NCI-H446 (cell line): ENCODE measurements at regions not wholly inside any gene's neighbourhood (a gene's known extent, or its start where the extent isn't known, plus 50 kb on each side); places are given as distances from the start of the nearest gene placed in this dataset.
"Not testable (repeated sequence)": the region's sequence is repeated elsewhere in the genome, so short reads cannot be mapped to it uniquely, and the experiment has no call there.

Experiments used
- DNase-seq, 2 experiments: peaks; one replicate each; lab custom pipeline; 2025; lab: John Stamatoyannopoulos, UW

GRCh38 chr3:64437131-64437530 lies 211.9 kb upstream of the PRICKLE2 start:
- no peak for DNase-seq

GRCh38 chr3:64435023-64435422 lies 209.8 kb upstream of the PRICKLE2 start:
- DNase-seq = not testable (repeated sequence)

- DNase-seq = no peak
Measured at GRCh38 chr3:64432870-64433269, 207.6 kb upstream of the PRICKLE2 start.

GRCh38 chr3:64431526-64432091 lies 206.3 kb upstream of the PRICKLE2 start:
- DNase-seq = no peak

GRCh38 chr3:64427671-64428070 lies 202.4 kb upstream of the PRICKLE2 start:
- no peak for DNase-seq

- DNase-seq = no peak
Measured at GRCh38 chr3:64426551-64426950, 201.3 kb upstream of the PRICKLE2 start.

GRCh38 chr3:64422932-64423331 lies 197.7 kb upstream of the PRICKLE2 start:
- no peak for DNase-seq

- DNase-seq = no peak
Measured at GRCh38 chr3:64422192-64422591, 196.9 kb upstream of the PRICKLE2 start.

GRCh38 chr3:64417816-64418215 lies 192.6 kb upstream of the PRICKLE2 start:
- no peak for DNase-seq

GRCh38 chr3:64414043-64414442 lies 188.8 kb upstream of the PRICKLE2 start:
- no peak for DNase-seq

GRCh38 chr3:64411101-64411500 lies 185.8 kb upstream of the PRICKLE2 start:
- DNase-seq = no peak

GRCh38 chr3:64410226-64410625 lies 185.0 kb upstream of the PRICKLE2 start:
- DNase-seq = no peak

- DNase-seq = no peak
Measured at GRCh38 chr3:64408770-64409169, 183.5 kb upstream of the PRICKLE2 start.

GRCh38 chr3:64406271-64406670 lies 181.0 kb upstream of the PRICKLE2 start:
- DNase-seq = no peak

- no peak for DNase-seq
Measured at GRCh38 chr3:64405211-64405835, 180.1 kb upstream of the PRICKLE2 start.

- DNase-seq = no peak
Measured at GRCh38 chr3:64400706-64401105, 175.4 kb upstream of the PRICKLE2 start.

GRCh38 chr3:64399205-64399800 lies 174.0 kb upstream of the PRICKLE2 start:
- peak; percentile 45 to 61 for DNase-seq

- no peak for DNase-seq
Measured at GRCh38 chr3:64398476-64398875, 173.2 kb upstream of the PRICKLE2 start.

GRCh38 chr3:64398006-64398405 lies 172.7 kb upstream of the PRICKLE2 start:
- no peak for DNase-seq

- no peak for DNase-seq
Measured at GRCh38 chr3:64397573-64397972, 172.3 kb upstream of the PRICKLE2 start.

- no peak for DNase-seq
Measured at GRCh38 chr3:64395490-64395889, 170.2 kb upstream of the PRICKLE2 start.

GRCh38 chr3:64393193-64393592 lies 167.9 kb upstream of the PRICKLE2 start:
- no peak for DNase-seq

GRCh38 chr3:64392001-64392400 lies 166.7 kb upstream of the PRICKLE2 start:
- DNase-seq = no peak

- DNase-seq = no peak
Measured at GRCh38 chr3:64390893-64391292, 165.6 kb upstream of the PRICKLE2 start.
